C4-2B (cell line): ENCODE measurements at regions not wholly inside any gene's neighbourhood (a gene's known extent, or its start where the extent isn't known, plus 50 kb on each side); places are given as distances from the start of the nearest gene placed in this dataset.

Experiments used
- H3K27ac ChIP-seq: fragments of 450-650 bp; 2 replicates; pipeline ENCODE4 v1.5.1; 2017
- ZFX ChIP-seq: fragments of 450-650 bp; IDR thresholded peaks from 2 replicates; pipeline ENCODE4 v1.6.1; 2017
- TF ChIP-seq, protein P1 (sequence below): fragments of 450-650 bp; conservative IDR thresholded peaks from 2 replicates; pipeline ENCODE4 v1.5.1; 2017; ENCODE audit warnings: mild to moderate bottlenecking

DNA sequence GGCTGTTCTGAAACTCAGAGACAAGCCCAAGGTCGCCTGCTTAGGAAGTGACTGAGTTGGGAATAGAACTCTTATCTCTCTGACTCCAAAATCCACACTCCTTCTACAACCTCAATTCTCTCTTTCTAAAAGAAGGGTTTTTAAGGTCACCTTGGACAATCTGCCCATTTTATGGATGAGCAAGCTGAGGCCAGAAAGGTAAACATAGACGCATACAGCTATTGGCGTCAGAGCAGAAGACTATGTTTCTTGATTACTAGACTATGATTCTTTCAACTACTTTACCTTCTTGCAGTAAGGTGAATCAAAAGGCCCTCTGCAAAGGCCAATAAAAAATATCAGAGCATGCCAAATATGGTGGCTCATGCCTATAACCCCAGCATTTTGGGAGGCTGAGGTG lies 276.6 kb downstream of the CLIC5 start:
- no peak overlapping the region for H3K27ac ChIP-seq
- TF ChIP-seq, protein P1, sequence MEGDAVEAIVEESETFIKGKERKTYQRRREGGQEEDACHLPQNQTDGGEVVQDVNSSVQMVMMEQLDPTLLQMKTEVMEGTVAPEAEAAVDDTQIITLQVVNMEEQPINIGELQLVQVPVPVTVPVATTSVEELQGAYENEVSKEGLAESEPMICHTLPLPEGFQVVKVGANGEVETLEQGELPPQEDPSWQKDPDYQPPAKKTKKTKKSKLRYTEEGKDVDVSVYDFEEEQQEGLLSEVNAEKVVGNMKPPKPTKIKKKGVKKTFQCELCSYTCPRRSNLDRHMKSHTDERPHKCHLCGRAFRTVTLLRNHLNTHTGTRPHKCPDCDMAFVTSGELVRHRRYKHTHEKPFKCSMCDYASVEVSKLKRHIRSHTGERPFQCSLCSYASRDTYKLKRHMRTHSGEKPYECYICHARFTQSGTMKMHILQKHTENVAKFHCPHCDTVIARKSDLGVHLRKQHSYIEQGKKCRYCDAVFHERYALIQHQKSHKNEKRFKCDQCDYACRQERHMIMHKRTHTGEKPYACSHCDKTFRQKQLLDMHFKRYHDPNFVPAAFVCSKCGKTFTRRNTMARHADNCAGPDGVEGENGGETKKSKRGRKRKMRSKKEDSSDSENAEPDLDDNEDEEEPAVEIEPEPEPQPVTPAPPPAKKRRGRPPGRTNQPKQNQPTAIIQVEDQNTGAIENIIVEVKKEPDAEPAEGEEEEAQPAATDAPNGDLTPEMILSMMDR = no peak
- TF ChIP-seq ZFX = no peak

DNA sequence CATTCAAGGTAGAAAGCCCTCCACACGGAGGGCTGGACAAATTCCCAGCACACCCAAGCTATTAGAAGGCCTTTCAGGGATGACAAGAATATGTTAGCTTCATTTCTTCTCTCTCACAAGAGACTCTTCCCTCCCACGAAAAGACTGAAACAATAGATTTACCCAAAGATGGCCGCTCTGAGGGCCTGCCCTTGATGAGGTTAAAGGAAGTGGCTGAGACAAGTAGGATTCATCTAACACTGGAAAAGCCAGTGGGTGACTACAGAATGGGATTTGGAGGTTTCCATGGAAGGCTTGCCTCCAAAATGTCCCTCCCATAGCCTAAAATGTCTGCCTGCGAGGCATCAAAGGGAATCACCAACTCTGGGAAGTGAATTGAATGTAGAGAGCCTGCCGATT lies 277.6 kb downstream of the CLIC5 start:
- no peak overlapping the region for H3K27ac ChIP-seq
- TF ChIP-seq ZFX = no peak
- TF ChIP-seq, protein P1 = no peak

DNA sequence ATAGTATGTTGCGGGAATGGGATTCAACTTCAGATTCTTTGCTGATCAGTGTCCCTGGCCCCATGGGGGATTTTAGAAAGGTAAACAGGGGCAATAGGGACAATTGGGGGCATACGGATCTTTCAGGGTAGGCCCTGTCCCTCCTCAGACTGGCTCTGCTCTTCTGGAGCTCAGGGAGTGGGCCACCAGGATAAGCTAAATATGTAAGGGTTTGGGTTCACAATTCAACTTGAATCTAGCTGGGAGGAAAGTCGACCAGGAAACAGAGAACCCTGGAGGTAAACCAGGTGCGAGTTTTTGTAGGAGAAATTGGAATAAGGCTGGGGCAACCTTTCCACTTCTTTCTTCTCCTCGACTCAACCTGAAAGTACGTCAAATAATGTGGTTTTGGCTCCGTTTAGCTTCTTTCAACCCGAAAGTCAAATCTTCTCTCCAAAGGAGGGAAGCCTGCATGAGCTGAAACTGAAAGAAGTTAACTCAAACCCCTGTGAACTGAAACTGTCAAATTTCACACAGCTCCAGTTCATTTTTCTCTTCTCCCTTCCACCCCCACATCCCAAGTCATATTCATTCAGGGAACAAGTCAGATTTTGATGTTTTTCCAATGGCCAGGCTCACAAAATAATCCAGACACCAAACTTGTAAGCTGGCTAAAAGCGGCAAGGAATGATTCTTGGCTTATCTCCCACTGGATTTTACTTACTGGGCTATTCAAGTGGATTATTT lies 278.2 kb downstream of the CLIC5 start:
- no peak overlapping the region for H3K27ac ChIP-seq
- TF ChIP-seq, protein P1 = no peak
- TF ChIP-seq ZFX = no peak

DNA sequence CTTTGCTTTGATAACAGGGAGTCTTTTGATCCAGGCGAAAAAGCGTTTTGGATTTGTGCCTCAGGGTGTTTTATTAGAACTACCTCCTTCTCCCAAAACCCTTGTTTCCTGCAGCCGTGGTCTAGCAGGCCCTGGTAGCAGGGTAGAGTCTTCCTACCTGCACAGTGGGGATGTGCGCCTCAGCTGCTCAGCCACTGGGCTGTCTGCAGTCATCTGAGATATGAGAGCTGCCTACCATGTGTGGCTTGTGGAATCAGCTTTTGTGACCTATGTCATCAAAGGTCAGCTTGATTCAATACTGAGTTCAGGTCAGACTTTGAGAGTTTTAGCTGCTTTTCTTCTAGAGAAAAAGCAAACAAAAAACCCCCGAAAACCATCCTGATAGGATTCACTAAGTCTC lies 279.5 kb downstream of the CLIC5 start:
- no peak overlapping the region for H3K27ac ChIP-seq
- TF ChIP-seq, protein P1 = no peak
- no peak for TF ChIP-seq ZFX

DNA sequence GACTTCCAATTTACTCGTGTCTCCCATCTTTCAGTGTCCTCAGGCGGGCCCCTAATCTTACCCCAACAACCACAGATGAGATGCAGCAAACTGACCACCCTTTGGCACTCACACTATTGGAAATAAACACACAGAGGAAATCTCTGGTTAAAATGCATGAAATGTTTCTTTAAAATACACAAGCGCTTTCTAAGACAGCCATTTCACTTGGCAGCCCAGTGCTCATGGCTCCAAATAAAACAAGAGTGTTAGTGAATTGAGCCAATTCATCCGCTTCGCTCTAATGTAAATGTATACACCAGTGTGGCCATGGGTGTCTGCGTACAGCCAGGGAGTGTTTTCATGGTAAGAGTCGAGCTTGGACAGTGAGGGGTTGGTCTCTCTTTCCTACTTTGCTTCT lies 282.9 kb downstream of the CLIC5 start:
- H3K27ac ChIP-seq = no peak overlapping the region
- TF ChIP-seq ZFX = no peak
- TF ChIP-seq, protein P1 = no peak

DNA sequence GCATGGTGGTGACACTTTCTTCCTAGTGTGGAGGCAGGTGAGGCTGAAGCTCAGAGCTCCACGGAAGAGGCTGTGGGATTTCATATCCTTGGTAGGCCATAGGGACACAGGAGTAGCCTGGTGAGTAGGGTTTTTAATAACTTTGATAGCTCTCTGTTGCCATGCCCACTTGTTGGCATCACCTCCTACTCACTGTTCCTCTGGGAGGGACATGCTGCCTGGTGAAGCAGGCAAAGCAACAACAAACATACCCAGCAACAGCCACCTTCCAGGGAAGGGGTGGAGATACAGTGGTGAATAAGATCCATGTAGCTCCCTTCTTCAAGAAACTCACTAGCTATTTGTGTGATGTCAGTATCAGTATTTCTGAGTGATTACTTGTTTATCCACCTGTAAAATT lies 285.4 kb downstream of the CLIC5 start:
- no peak for TF ChIP-seq ZFX
- TF ChIP-seq, protein P1 = no peak
- H3K27ac ChIP-seq = no peak overlapping the region

DNA sequence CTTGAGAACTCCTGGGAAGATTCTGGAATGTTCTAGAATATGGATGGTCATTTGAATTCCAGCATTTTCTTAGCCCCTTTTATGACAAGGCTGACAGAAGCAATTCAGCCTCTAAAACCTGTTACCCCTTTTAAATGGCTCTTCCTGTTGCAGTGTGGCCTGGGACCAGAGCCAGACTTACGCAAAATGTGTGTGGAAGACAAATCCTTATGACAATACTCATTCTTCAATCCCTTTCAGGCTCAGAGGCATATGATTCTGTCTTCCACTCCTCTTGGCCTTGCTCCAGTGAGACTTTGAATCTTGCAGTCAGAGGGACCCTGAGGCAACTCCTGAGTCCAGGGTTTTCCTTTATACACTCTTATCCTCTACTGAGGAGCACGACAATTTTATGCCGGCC lies 287.0 kb downstream of the CLIC5 start:
- TF ChIP-seq ZFX = no peak
- TF ChIP-seq, protein P1 = no peak

More for the DNA sequence above, 287.0 kb downstream of the CLIC5 start:
- H3K27ac ChIP-seq = no peak overlapping the region
